BLaER1 (cell line): ENCODE measurements at regions not wholly inside any gene's neighbourhood (a gene's known extent, or its start where the extent isn't known, plus 50 kb on each side); places are given as distances from the start of the nearest gene placed in this dataset.

Experiments
- H3K27ac ChIP-seq: shearing (Covaris generic); formaldehyde crosslinking; 2 replicates; pipeline ENCODE4 v1.8.1; 2022
- H3K27me3 ChIP-seq: shearing (Covaris generic); formaldehyde crosslinking; 2 replicates; pipeline ENCODE4 v1.8.1; 2022
- H3K36me3 ChIP-seq: shearing (Covaris generic); formaldehyde crosslinking; 2 replicates; pipeline ENCODE4 v1.8.1; 2022
- H3K4me1 ChIP-seq: shearing (Covaris generic); formaldehyde crosslinking; 2 replicates; pipeline ENCODE4 v1.8.1; 2022
- H3K4me2 ChIP-seq: shearing (Covaris generic); formaldehyde crosslinking; 2 replicates; pipeline ENCODE4 v1.8.1; 2022
- H3K4me3 ChIP-seq: shearing (Covaris generic); formaldehyde crosslinking; 2 replicates; pipeline ENCODE4 v1.8.1; 2022
- H3K9ac ChIP-seq: shearing (Covaris generic); formaldehyde crosslinking; 2 replicates; pipeline ENCODE4 v1.8.1; 2022
- H3K9me3 ChIP-seq: shearing (Covaris generic); formaldehyde crosslinking; 2 replicates; pipeline ENCODE4 v1.8.1; 2022
- H4K20me1 ChIP-seq: shearing (Covaris generic); formaldehyde crosslinking; 2 replicates; pipeline ENCODE4 v1.8.1; 2022
- Cebpa-rat ChIP-seq: shearing (Covaris generic); IDR thresholded peaks from 2 replicates; pipeline ENCODE4 v1.8.1; 2022

DNA sequence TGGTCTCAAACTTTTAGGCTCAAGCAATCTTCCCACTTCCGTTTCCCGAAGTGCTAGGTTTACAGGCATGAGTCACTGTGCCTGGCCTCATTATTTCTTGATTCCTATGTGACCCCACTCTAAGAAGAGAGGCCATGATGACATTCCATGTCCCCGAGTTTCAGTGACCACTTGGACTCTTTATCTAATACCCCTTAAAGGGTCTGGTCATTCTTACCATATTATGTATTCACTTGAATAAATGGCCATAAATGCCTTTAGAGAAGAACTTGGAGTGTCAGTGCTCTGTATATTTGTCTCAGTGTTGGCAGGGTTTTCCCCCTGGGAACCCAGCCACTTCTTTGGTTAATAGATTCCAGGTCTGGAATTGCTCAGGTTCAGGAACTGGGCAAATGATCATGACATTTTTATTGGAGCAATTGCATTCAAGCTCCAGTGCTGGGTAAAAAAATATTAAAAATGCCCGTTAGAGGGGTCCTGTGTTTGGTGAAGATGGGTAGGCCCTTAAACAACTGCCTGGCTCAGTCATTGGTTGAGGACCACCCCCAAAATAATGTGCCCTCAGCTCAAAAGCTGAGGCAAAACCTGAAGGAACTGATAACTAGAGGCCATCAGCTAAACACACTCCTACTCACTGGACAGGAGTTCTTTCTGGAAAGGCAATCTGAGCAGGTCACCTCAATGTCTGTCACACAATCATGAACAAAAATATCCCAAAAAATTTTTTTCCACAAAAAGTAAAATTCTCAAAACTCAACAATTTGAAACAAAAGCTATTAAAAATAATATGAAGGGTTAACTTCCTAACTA, 186.6 kb upstream of the ZNF608 start:
- H3K9ac ChIP-seq: no peak overlapping the region
- H3K27me3 ChIP-seq: no peaks in the 10 kb centered on the region
- H4K20me1 ChIP-seq: no peaks in the 10 kb centered on the region
- H3K4me3 ChIP-seq: no peak overlapping the region
- no peaks in the 10 kb centered on the region for H3K36me3 ChIP-seq
- H3K4me2 ChIP-seq: no peak overlapping the region
- H3K4me1 ChIP-seq: peaks cover 16% of the 10 kb centered on the region
- no peak for TF ChIP-seq Cebpa-rat
- H3K9me3 ChIP-seq: peaks cover 22% of the 10 kb centered on the region
- no peak overlapping the region for H3K27ac ChIP-seq

GRCh38 chr5:124935065-124935464, 188.6 kb upstream of the ZNF608 start:
- no peak for TF ChIP-seq Cebpa-rat
- no peaks in the 10 kb centered on the region for H3K27me3 ChIP-seq
- H3K27ac ChIP-seq: peak overlapping the region; percentile 11; the same call in 1 of the 2 replicates
- peak overlapping the region; percentile 22 for H3K4me2 ChIP-seq
- H4K20me1 ChIP-seq: no peaks in the 10 kb centered on the region
- H3K9ac ChIP-seq: no peak overlapping the region
- H3K36me3 ChIP-seq: no peaks in the 10 kb centered on the region
- H3K4me3 ChIP-seq: no peak overlapping the region
- peaks cover 41% of the 10 kb centered on the region for H3K9me3 ChIP-seq
- peaks cover 16% of the 10 kb centered on the region for H3K4me1 ChIP-seq

DNA sequence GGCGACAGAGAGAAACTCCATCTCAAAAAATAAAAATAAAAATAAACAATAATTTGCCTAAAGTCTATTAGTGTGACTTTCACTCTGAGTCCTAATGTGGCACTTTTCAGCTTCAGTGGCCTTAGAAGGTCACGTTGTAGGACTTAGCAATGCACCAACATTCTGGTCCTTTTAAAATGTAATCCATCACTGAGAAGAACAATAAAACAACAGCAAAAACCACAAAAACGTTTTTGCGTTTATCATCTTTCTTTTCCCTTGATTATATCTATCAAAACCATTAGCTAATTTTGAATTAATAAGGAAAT, 190.1 kb upstream of the ZNF608 start:
- peaks cover 50% of the 10 kb centered on the region for H3K9me3 ChIP-seq
- no peaks in the 10 kb centered on the region for H4K20me1 ChIP-seq
- no peak overlapping the region for H3K27ac ChIP-seq
- TF ChIP-seq Cebpa-rat: no peak
- no peaks in the 10 kb centered on the region for H3K36me3 ChIP-seq
- H3K4me2 ChIP-seq: no peak overlapping the region
- H3K4me3 ChIP-seq: no peak overlapping the region
- H3K4me1 ChIP-seq: peaks cover 16% of the 10 kb centered on the region
- H3K9ac ChIP-seq: no peak overlapping the region
- no peaks in the 10 kb centered on the region for H3K27me3 ChIP-seq

- H3K4me3 ChIP-seq: no peak overlapping the region
- H3K4me1 ChIP-seq: no peaks in the 10 kb centered on the region
- H3K9me3 ChIP-seq: peaks cover 49% of the 10 kb centered on the region
- TF ChIP-seq Cebpa-rat: no peak
- no peak overlapping the region for H3K4me2 ChIP-seq
- H3K27me3 ChIP-seq: no peaks in the 10 kb centered on the region
- H3K36me3 ChIP-seq: no peaks in the 10 kb centered on the region
- H4K20me1 ChIP-seq: no peaks in the 10 kb centered on the region
- no peak overlapping the region for H3K27ac ChIP-seq
- no peak overlapping the region for H3K9ac ChIP-seq
Measured at GRCh38 chr5:124941051-124942049, 194.9 kb upstream of the ZNF608 start.

DNA sequence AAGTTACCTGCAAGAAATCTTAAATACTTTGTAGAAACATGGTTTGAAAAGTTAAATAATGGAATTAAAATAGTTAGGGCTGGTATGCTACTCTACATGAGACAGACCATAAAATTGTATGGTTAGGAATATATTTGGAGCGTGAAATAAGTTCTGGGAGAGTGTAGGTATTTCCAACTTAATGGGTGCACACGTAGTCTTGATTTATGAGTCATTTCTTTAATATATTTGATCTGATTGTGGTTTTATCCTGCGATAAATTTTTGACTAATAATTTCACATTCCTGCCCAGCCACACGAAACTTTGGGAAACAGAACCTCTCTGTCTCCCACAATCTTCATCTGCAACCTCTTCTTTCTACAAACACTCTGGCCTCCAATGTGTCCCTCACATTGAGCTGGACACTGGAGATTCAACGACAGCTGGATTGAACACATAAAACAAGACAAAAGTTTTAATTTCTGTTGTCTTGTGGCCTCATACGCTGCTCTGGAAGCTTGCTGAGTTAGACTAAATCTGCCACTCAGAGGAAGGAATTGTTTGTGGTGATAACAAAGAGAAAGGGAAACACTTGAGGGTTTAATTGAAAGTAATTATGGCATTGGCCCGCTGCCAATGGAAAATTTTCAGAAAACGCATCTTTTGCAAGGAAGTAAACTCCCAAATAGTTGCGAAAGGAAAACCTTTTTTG, 201.8 kb upstream of the ZNF608 start:
- no peak for TF ChIP-seq Cebpa-rat
- H3K9ac ChIP-seq: peak overlapping the region; percentile 15; the same call in 1 of the 2 replicates
- no peak overlapping the region for H3K4me3 ChIP-seq

DNA sequence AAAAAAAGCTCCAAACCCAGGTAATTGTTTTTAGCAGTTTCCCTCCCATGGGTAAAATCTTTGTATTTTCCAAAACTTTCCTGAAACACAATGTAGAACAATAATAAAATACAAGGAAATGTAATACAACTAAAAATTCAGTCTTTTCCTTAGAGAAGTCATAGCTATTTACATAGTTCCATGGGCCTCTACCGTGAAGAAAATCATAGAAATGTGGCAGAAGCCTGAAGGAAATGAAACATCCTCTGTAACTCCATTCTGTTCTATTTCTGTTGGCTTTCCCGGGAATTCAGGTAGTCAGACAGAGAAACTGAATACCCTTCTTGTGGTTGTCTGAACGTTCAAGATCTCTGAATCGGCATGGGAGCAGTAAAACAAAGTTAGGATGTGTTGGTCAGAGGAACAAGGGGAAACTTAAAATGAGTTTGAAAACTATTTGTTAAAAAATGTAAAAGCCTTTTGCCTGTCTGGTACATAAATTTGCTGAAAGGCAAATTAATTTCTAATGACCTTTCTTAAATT, 202.4 kb upstream of the ZNF608 start:
- H3K27ac ChIP-seq: no peak overlapping the region
- H3K9ac ChIP-seq: peak overlapping the region; percentile 15; the same call in 1 of the 2 replicates

More for the DNA sequence above, 201.8 kb upstream of the ZNF608 start:
- peaks cover 14% of the 10 kb centered on the region for H3K4me1 ChIP-seq
- no peaks in the 10 kb centered on the region for H3K36me3 ChIP-seq
- H4K20me1 ChIP-seq: no peaks in the 10 kb centered on the region
- 0 out of 2 replicates have a peak overlapping the region, but pooled peaks have one; percentile 20 for H3K27ac ChIP-seq
- no peaks in the 10 kb centered on the region for H3K27me3 ChIP-seq
- peaks cover 13% of the 10 kb centered on the region for H3K9me3 ChIP-seq
- peak overlapping the region; percentile 68 for H3K4me2 ChIP-seq

DNA sequence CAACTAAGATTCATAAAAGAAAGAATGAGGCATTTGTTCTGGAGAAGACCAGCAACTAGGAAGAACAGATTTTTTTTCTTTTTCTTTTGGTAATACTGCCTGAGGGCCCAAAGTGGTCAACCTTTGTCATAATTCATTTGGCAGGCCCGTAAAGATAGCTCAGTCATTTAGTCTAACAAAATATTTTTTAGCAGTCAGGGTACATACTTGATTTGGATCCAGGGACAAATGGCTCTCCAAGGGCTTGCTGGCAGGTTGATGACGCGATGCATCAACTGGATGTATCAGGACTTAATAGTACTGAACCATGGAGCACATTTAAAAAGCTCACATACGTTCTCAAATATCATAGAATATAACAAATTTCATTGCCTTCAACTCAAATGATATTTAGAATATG, 203.4 kb upstream of the ZNF608 start:
- no peaks in the 10 kb centered on the region for H4K20me1 ChIP-seq
- H3K27ac ChIP-seq: no peak overlapping the region
- no peaks in the 10 kb centered on the region for H3K27me3 ChIP-seq
- no peak overlapping the region for H3K4me2 ChIP-seq
- no peaks in the 10 kb centered on the region for H3K36me3 ChIP-seq
- no peak for TF ChIP-seq Cebpa-rat
- H3K9ac ChIP-seq: no peak overlapping the region
- H3K9me3 ChIP-seq: peaks cover 8% of the 10 kb centered on the region
- H3K4me1 ChIP-seq: peaks cover 14% of the 10 kb centered on the region
- H3K4me3 ChIP-seq: no peak overlapping the region

More for the DNA sequence above, 202.4 kb upstream of the ZNF608 start:
- peaks cover 13% of the 10 kb centered on the region for H3K9me3 ChIP-seq
- no peak overlapping the region for H3K4me3 ChIP-seq
- H3K36me3 ChIP-seq: no peaks in the 10 kb centered on the region
- H3K27me3 ChIP-seq: no peaks in the 10 kb centered on the region
- peak overlapping the region; percentile 68 for H3K4me2 ChIP-seq
- H3K4me1 ChIP-seq: peaks cover 14% of the 10 kb centered on the region
- no peaks in the 10 kb centered on the region for H4K20me1 ChIP-seq
- TF ChIP-seq Cebpa-rat: no peak

GRCh38 chr5:124951105-124951504, 204.7 kb upstream of the ZNF608 start:
- Histone ChIP-seq H3K4me1 (peaks cover 14% of the 10 kb centered on the region), H3K27ac (no peak overlapping the region), H3K27me3 (no peaks in the 10 kb centered on the region), H4K20me1 (no peaks in the 10 kb centered on the region), H3K4me2 (no peak overlapping the region), H3K4me3 (no peak overlapping the region), H3K9me3 (peaks cover 5% of the 10 kb centered on the region; the same call in 1 of the 2 replicates), H3K9ac (no peak overlapping the region), H3K36me3 (no peaks in the 10 kb centered on the region)
- no peak for TF ChIP-seq Cebpa-rat

DNA sequence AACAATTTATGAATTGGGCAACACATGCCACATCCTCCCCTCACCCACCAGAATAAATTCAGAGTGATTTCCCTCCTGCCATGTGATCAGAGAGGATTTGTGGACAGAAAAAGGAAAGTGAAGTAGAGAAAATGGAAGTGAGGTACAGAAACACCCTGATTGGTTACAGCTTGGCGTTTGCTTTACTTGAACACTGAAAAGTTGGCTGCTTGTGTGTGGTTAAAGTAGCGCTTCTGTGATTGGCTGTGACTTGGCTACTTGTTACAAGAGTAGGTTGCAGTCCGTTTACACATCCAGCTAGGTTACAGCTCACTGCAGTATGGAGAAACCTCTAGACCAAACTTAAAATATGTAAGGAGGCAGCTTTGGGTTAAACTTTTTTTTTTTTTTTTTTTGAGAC, 205.2 kb upstream of the ZNF608 start:
- no peaks in the 10 kb centered on the region for H3K36me3 ChIP-seq
- H3K27ac ChIP-seq: no peak overlapping the region
- H3K9me3 ChIP-seq: peaks cover 5% of the 10 kb centered on the region; the same call in 1 of the 2 replicates
- no peak overlapping the region for H3K9ac ChIP-seq
- H3K4me1 ChIP-seq: peaks cover 14% of the 10 kb centered on the region
- H3K4me3 ChIP-seq: no peak overlapping the region
- no peak for TF ChIP-seq Cebpa-rat
- no peaks in the 10 kb centered on the region for H3K27me3 ChIP-seq
- no peaks in the 10 kb centered on the region for H4K20me1 ChIP-seq
- H3K4me2 ChIP-seq: no peak overlapping the region
